HG03354 (cell line): ENCODE measurements at regions not wholly inside any gene's neighbourhood (a gene's known extent, or its start where the extent isn't known, plus 50 kb on each side); places are given as distances from the start of the nearest gene placed in this dataset.
"Not testable (repeated sequence)": the region's sequence is repeated elsewhere in the genome, so short reads cannot be mapped to it uniquely, and the experiment has no call there.

ENCODE experiments used
- ATAC-seq: cut with Tn5 transposase; IDR thresholded peaks from one replicate; pipeline ENCODE4 v1.9.1; 2021; ENCODE audit warnings: mild to moderate bottlenecking; ENCODE audit not compliant: unreplicated experiment, poor library complexity, severe bottlenecking

GRCh38 chr3:59189526-59189925 lies 139.7 kb upstream of the CFAP20DC start:
- no peak for ATAC-seq

GRCh38 chr3:59186725-59187124 lies 136.9 kb upstream of the CFAP20DC start:
- no peak for ATAC-seq

GRCh38 chr3:59185591-59186369 lies 136.0 kb upstream of the CFAP20DC start:
- ATAC-seq: no peak

GRCh38 chr3:59180006-59180405 lies 130.2 kb upstream of the CFAP20DC start:
- ATAC-seq: no peak

GRCh38 chr3:59178698-59179097 lies 128.9 kb upstream of the CFAP20DC start:
- ATAC-seq: no peak

GRCh38 chr3:59171491-59171890 lies 121.7 kb upstream of the CFAP20DC start:
- no peak for ATAC-seq

GRCh38 chr3:59170166-59170565 lies 120.3 kb upstream of the CFAP20DC start:
- not testable (repeated sequence) for ATAC-seq

- ATAC-seq: no peak
Measured at GRCh38 chr3:59167756-59168155, 117.9 kb upstream of the CFAP20DC start.

- ATAC-seq: no peak
Measured at GRCh38 chr3:59163953-59164352, 114.1 kb upstream of the CFAP20DC start.

GRCh38 chr3:59161048-59161447 lies 111.2 kb upstream of the CFAP20DC start:
- no peak for ATAC-seq

- no peak for ATAC-seq
Measured at GRCh38 chr3:59160133-59160746, 110.4 kb upstream of the CFAP20DC start.

- ATAC-seq: no peak
Measured at GRCh38 chr3:59153648-59154047, 103.8 kb upstream of the CFAP20DC start.

GRCh38 chr3:59152943-59153342 lies 103.1 kb upstream of the CFAP20DC start:
- no peak for ATAC-seq

GRCh38 chr3:59150039-59150438 lies 100.2 kb upstream of the CFAP20DC start:
- no peak for ATAC-seq

GRCh38 chr3:59149166-59149565 lies 99.3 kb upstream of the CFAP20DC start:
- no peak for ATAC-seq

GRCh38 chr3:59143447-59143846 lies 93.6 kb upstream of the CFAP20DC start:
- no peak for ATAC-seq

- no peak for ATAC-seq
Measured at GRCh38 chr3:59142556-59142955, 92.7 kb upstream of the CFAP20DC start.

GRCh38 chr3:59138966-59139365 lies 89.1 kb upstream of the CFAP20DC start:
- ATAC-seq: no peak

GRCh38 chr3:59137415-59137814 lies 87.6 kb upstream of the CFAP20DC start:
- ATAC-seq: no peak

GRCh38 chr3:59136081-59136480 lies 86.3 kb upstream of the CFAP20DC start:
- ATAC-seq: no peak

GRCh38 chr3:59135096-59135495 lies 85.3 kb upstream of the CFAP20DC start:
- ATAC-seq: no peak
